H1 (cell line): ENCODE measurements at regions not wholly inside any gene's neighbourhood (a gene's known extent, or its start where the extent isn't known, plus 50 kb on each side); places are given as distances from the start of the nearest gene placed in this dataset.

ENCODE experiments used
- CTCF ChIA-PET: fragments of 300-600 bp; sonication (Branson Sonifier 250); formaldehyde crosslinking; loops from one replicate; lab custom pipeline; 2021; ENCODE audit not compliant: partially characterized antibody; lab: Charles Lee
- POLR2A ChIA-PET: fragments of 300-600 bp; sonication (Branson Sonifier 250); formaldehyde crosslinking; loops from one replicate; lab custom pipeline; 2021; ENCODE audit warnings: inconsistent platforms; ENCODE audit not compliant: partially characterized antibody; lab: Charles Lee
- DNase-seq, 2 experiments: peaks; one replicate each; pipeline versions ENCODE4 v3.0.0 to v3.0.0-alpha.2; 2010 to 2022; ENCODE audit warnings: low spot score in 2 of 2, low read depth in 1 of 2, mixed read lengths in 1 of 2
- FAIRE-seq: peaks from 2 replicates; lab custom pipeline; 2011; peaks lifted over from hg19 to GRCh38; lab: Jason Lieb, UNC
- H2AFZ ChIP-seq: 2 replicates; pipeline ENCODE4 v1.8.1; 2012; ENCODE audit warnings: low read length, inconsistent platforms
- H2AK5ac ChIP-seq: 2 replicates; pipeline ENCODE4 v1.6.1; 2013; ENCODE audit warnings: low read depth, low read length
- H2BK120ac ChIP-seq: replicated peaks from 2 replicates; pipeline ENCODE3; 2013; ENCODE audit warnings: low read depth, low read length, inconsistent platforms
- H2BK12ac ChIP-seq: 2 replicates; pipeline ENCODE4 v1.6.1; 2013; ENCODE audit warnings: low read depth, low read length
- H2BK15ac ChIP-seq: 2 replicates; pipeline ENCODE4 v1.6.1; 2013; ENCODE audit warnings: low read length
- H2BK20ac ChIP-seq: 2 replicates; pipeline ENCODE4 v1.6.1; 2013; ENCODE audit warnings: low read length
- H2BK5ac ChIP-seq: 2 replicates; pipeline ENCODE4 v1.6.1; 2013; ENCODE audit warnings: low read depth, low read length
- H3K14ac ChIP-seq: 2 replicates; pipeline ENCODE4 v1.6.1; 2013; ENCODE audit warnings: inconsistent platforms; ENCODE audit not compliant: insufficient read length
- H3K18ac ChIP-seq: 2 replicates; pipeline ENCODE4 v1.6.1; 2013; ENCODE audit warnings: low read length; ENCODE audit errors: extremely low read depth
- H3K23ac ChIP-seq: 2 replicates; pipeline ENCODE4 v1.6.1; 2013; ENCODE audit warnings: inconsistent platforms; ENCODE audit not compliant: insufficient read length
- H3K23me2 ChIP-seq: 2 replicates; pipeline ENCODE4 v1.6.1; 2013; ENCODE audit warnings: low read depth, low read length
- H3K27ac ChIP-seq: 2 replicates; pipeline ENCODE4 v1.6.1; 2011; ENCODE audit warnings: low read depth, low read length, inconsistent platforms
- H3K27me3 ChIP-seq, 4 experiments: replicated peaks in 1 of 4; 1 replicate in 1 of 4; 2 replicates in 3 of 4; pipeline versions ENCODE4 v1.6.1 to v1.8.1; 2011 to 2013; ENCODE audit warnings: low read length in 3 of 4, mild to moderate bottlenecking in 3 of 4, inconsistent platforms in 2 of 4, mixed read lengths in 2 of 4, moderate library complexity in 1 of 4; ENCODE audit not compliant: control insufficient read depth in 3 of 4, insufficient read depth in 3 of 4; ENCODE audit errors: extremely low read depth in 1 of 4
- H3K36me3 ChIP-seq, 4 experiments: 2 replicates each; pipeline versions ENCODE4 v1.6.1 to v1.8.1; 2011 to 2013; ENCODE audit warnings: mild to moderate bottlenecking in 4 of 4, low read length in 3 of 4, moderate library complexity in 2 of 4, control low read depth in 1 of 4, inconsistent platforms in 1 of 4; ENCODE audit not compliant: insufficient read depth in 4 of 4, control insufficient read depth in 2 of 4
- H3K4ac ChIP-seq: replicated peaks from 2 replicates; pipeline ENCODE3; 2013; ENCODE audit warnings: low read length, low read depth, mixed read lengths, inconsistent platforms; ENCODE audit not compliant: insufficient read length
- H3K4me1 ChIP-seq, 4 experiments: replicated peaks in 1 of 4; 1 replicate in 1 of 4; 2 replicates in 3 of 4; pipeline versions ENCODE4 v1.6.1 to v1.8.1; 2011 to 2013; ENCODE audit warnings: low read length in 3 of 4, inconsistent platforms in 2 of 4, mixed read lengths in 1 of 4; ENCODE audit not compliant: insufficient read depth in 4 of 4, control insufficient read depth in 3 of 4
- H3K4me2 ChIP-seq, 2 experiments: 2 replicates each; pipeline versions ENCODE4 v1.6.1 to v1.8.1; 2011 to 2013; ENCODE audit warnings: low read depth in 2 of 2, low read length in 2 of 2, control low read depth in 1 of 2, inconsistent platforms in 1 of 2, mild to moderate bottlenecking in 1 of 2; ENCODE audit not compliant: insufficient read depth in 1 of 2
- H3K4me3 ChIP-seq, 4 experiments: fragments of 200-600, 300-600 bp in 1 of 4; sonication (generic), shearing (Covaris generic), sonication (Bioruptor Twin) in 1 of 4; 2 replicates each; pipeline versions ENCODE4 v1.5.1 to v1.8.1; 2011 to 2016; ENCODE audit warnings: low read length in 4 of 4, low read depth in 3 of 4, control low read depth in 2 of 4, inconsistent platforms in 2 of 4, mild to moderate bottlenecking in 2 of 4, mixed read lengths in 1 of 4, moderate library complexity in 1 of 4; ENCODE audit not compliant: insufficient read depth in 2 of 4; ENCODE audit errors: extremely low read depth in 1 of 4
- H3K56ac ChIP-seq: replicated peaks from 2 replicates; pipeline ENCODE3; 2013; ENCODE audit warnings: low read depth, mild to moderate bottlenecking, mixed read lengths, low read length, inconsistent platforms; ENCODE audit not compliant: insufficient read length
- H3K79me1 ChIP-seq: 2 replicates; pipeline ENCODE4 v1.6.1; 2013; ENCODE audit warnings: low read depth, low read length, control low read depth
- H3K79me2 ChIP-seq, 2 experiments: 2 replicates each; pipeline versions ENCODE4 v1.6.1 to v1.8.1; 2012 to 2013; ENCODE audit warnings: low read length in 2 of 2, mild to moderate bottlenecking in 2 of 2, inconsistent platforms in 1 of 2; ENCODE audit not compliant: insufficient read depth in 2 of 2, control insufficient read depth in 1 of 2
- H3K9ac ChIP-seq, 4 experiments: replicated peaks in 1 of 4; 1 replicate in 1 of 4; 2 replicates in 3 of 4; pipeline versions ENCODE4 v1.6.1 to v1.8.1; 2011 to 2013; ENCODE audit warnings: low read depth in 3 of 4, low read length in 3 of 4, control low read depth in 2 of 4, mild to moderate bottlenecking in 2 of 4, moderate library complexity in 2 of 4, inconsistent platforms in 1 of 4; ENCODE audit errors: extremely low read depth in 1 of 4
- H3K9me3 ChIP-seq, 2 experiments: 2 replicates each; pipeline versions ENCODE4 v1.6.1 to v1.8.1; 2012 to 2013; ENCODE audit warnings: mild to moderate bottlenecking in 2 of 2, moderate library complexity in 2 of 2, control low read depth in 1 of 2, inconsistent platforms in 1 of 2, low read depth in 1 of 2, low read length in 1 of 2, mixed read lengths in 1 of 2; ENCODE audit not compliant: insufficient read depth in 2 of 2
- H4K20me1 ChIP-seq, 2 experiments: replicated peaks in 1 of 2; 2 replicates each; pipeline versions ENCODE3 to v1.8.1; 2011 to 2013; ENCODE audit warnings: inconsistent platforms in 2 of 2, low read length in 2 of 2, mild to moderate bottlenecking in 1 of 2; ENCODE audit not compliant: insufficient read depth in 2 of 2, control insufficient read depth in 1 of 2
- H4K5ac ChIP-seq: 2 replicates; pipeline ENCODE4 v1.6.1; 2013; ENCODE audit warnings: low read length, low read depth, mixed read lengths, inconsistent platforms; ENCODE audit not compliant: insufficient read length
- H4K8ac ChIP-seq: 2 replicates; pipeline ENCODE4 v1.8.0; 2013; ENCODE audit warnings: mild to moderate bottlenecking, moderate library complexity, low read length, inconsistent platforms; ENCODE audit not compliant: insufficient read depth; ENCODE audit errors: extremely low read depth
- H4K91ac ChIP-seq: replicated peaks from 2 replicates; pipeline ENCODE3; 2013; ENCODE audit warnings: low read length, mixed read lengths, inconsistent platforms; ENCODE audit not compliant: insufficient read length
- CREB1 ChIP-seq: IDR thresholded peaks from 2 replicates; pipeline ENCODE4 v1.6.1; 2012; ENCODE audit warnings: inconsistent platforms
- GABPA ChIP-seq: IDR thresholded peaks from 2 replicates; pipeline ENCODE4 v1.6.1; 2011; ENCODE audit warnings: mild to moderate bottlenecking, low read length, moderate library complexity, borderline replicate concordance; ENCODE audit not compliant: insufficient read depth
- NANOG ChIP-seq: IDR thresholded peaks from 2 replicates; pipeline ENCODE4 v1.6.1; 2011; ENCODE audit warnings: low read length, low read depth, mild to moderate bottlenecking, inconsistent platforms; ENCODE audit not compliant: insufficient read depth, poor library complexity, severe bottlenecking
- SP4 ChIP-seq: IDR thresholded peaks from 2 replicates; pipeline ENCODE4 v1.6.1; 2012; ENCODE audit warnings: low read length, inconsistent platforms
- TCF12 ChIP-seq: IDR thresholded peaks from 2 replicates; pipeline ENCODE4 v1.6.1; 2011; ENCODE audit warnings: low read depth, mild to moderate bottlenecking, low read length
- WGBS, 2 experiments: shearing (Covaris generic) in 1 of 2; methylation state at CpG; one replicate each; pipeline versions ENCODE4 v1.1.6 to v1.1.7; 2013 to 2015; ENCODE audit warnings: low lambda C conversion rate in 2 of 2, mixed read lengths in 2 of 2, inconsistent platforms in 1 of 2, low coverage in 1 of 2, missing lambda C conversion rate in 1 of 2; ENCODE audit not compliant: insufficient replicate concordance in 2 of 2, insufficient coverage in 1 of 2, insufficient read length in 1 of 2; ENCODE audit errors: extremely low coverage in 1 of 2, missing lambda C conversion rate in 1 of 2; 5-methylcytosine and 5-hydroxymethylcytosine counted together

DNA sequence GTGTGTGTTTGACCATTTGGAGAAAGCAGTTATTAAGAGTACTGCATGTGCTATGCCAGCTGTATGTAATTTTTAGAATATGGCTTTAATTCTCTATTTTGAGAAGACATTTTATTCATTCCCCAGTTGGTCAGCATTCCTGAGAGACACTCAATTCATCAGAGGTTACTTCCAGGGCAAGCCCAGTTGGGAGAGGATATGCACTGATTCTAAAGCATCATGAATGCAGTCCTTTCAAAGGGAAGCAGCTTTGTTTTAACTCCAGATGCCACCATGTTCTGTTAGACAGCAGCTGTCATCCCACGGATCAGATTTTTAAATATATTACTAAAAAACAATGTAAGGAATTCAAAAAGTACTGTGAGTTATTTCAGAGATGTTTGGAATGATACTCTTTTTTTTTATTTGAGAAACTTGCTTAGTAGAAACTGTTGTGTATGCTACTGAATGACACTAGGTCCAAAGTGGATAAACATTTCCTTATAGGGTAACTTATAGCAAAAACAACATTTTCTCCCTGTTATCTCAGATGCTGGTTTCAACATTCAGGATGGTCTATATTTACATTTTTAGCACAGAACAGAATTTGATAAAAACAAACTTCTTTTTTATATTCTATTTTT, 149.5 kb upstream of the B3GALT2 start:
- no peak overlapping the region for H4K8ac ChIP-seq
- CTCF ChIA-PET: interaction anchor here (0.7 to 1.2 kb wide), 3 partner anchors 53 to 152 kb away, joined by 3 to 4 read pairs (median 3); no protein-coding TSS in a partner anchor
- no peaks in the 10 kb centered on the region for H3K23me2 ChIP-seq
- H3K23ac ChIP-seq: no peak overlapping the region
- H2AK5ac ChIP-seq: no peak overlapping the region
- DNase-seq: no peak
- POLR2A ChIA-PET: no interaction called here
- H2BK12ac ChIP-seq: no peak overlapping the region
- H2BK5ac ChIP-seq: no peak overlapping the region
- H3K4me1 ChIP-seq: no peaks in the 10 kb centered on the region
- no peak overlapping the region for H3K9ac ChIP-seq
- no peak for FAIRE-seq
- no peak overlapping the region for H2BK20ac ChIP-seq
- H3K27ac ChIP-seq: no peak overlapping the region
- TF ChIP-seq GABPA (no peak), NANOG (no peak), CREB1 (no peak), SP4 (no peak), TCF12 (no peak)
- H2BK120ac ChIP-seq: no peak overlapping the region
- H2BK15ac ChIP-seq: no peak overlapping the region
- no peaks in the 10 kb centered on the region for H4K20me1 ChIP-seq
- no peak overlapping the region for H3K14ac ChIP-seq
- H3K79me1 ChIP-seq: no peaks in the 10 kb centered on the region
- no peak overlapping the region for H4K91ac ChIP-seq
- no peak overlapping the region for H3K56ac ChIP-seq
- H3K27me3 ChIP-seq: no peaks in the 10 kb centered on the region
- no peaks in the 10 kb centered on the region for H3K79me2 ChIP-seq
- no peak overlapping the region for H3K4ac ChIP-seq
- no peaks in the 10 kb centered on the region for H3K36me3 ChIP-seq
- no peak overlapping the region for H3K4me3 ChIP-seq
- no peak overlapping the region for H3K18ac ChIP-seq
- no peak overlapping the region for H3K4me2 ChIP-seq
- H3K9me3 ChIP-seq: no peaks in the 10 kb centered on the region
- no peak overlapping the region for H4K5ac ChIP-seq
- H2AFZ ChIP-seq: no peak overlapping the region
- WGBS, 2 experiments: 65% methylated on average over 1 of the region's 1 CpG; no CpG with 5 or more reads in 1 of the 2 experiments
